ENCODE measurements at regions not wholly inside any gene's neighbourhood (a gene's known extent, or its start where the extent isn't known, plus 50 kb on each side); places are given as distances from the start of the nearest gene placed in this dataset.
A peak's percentile ranks its signal among the peaks of the same experiment; 100 is the strongest.

GRCh38 chr3:102269406-102269805, 165.4 kb upstream of the ZPLD1 start:
- Mint-ChIP-seq H3K4me3 (no peak overlapping the region), H3K36me3 (ENCODE audit: low read depth) (no peaks in the 10 kb centered on the region), H3K27me3 (ENCODE audit: low read depth, poor library complexity) (no peaks in the 10 kb centered on the region), H3K9me3 (no peaks in the 10 kb centered on the region), H3K27ac (no peak overlapping the region), H3K4me1 (no peaks in the 10 kb centered on the region)
- TF ChIP-seq CTCF (IDR thresholded peaks at IDR 0.05) = no peak
- no peak for DNase-seq

- no peak for DNase-seq
- H3K36me3 Mint-ChIP-seq (ENCODE audit: low read depth) = peaks cover 15% of the 10 kb centered on the region
- peaks cover 65% of the 10 kb centered on the region for H3K9me3 Mint-ChIP-seq
- TF ChIP-seq CTCF (IDR thresholded peaks at IDR 0.05) = no peak
- H3K4me3 Mint-ChIP-seq = no peak overlapping the region
- no peaks in the 10 kb centered on the region for H3K27me3 Mint-ChIP-seq (ENCODE audit: low read depth, poor library complexity)
- H3K4me1 Mint-ChIP-seq = peaks cover 17% of the 10 kb centered on the region
- no peak overlapping the region for H3K27ac Mint-ChIP-seq
These were observed 144.6 kb upstream of the ZPLD1 start for GRCh38 chr3:102290241-102290640.

- H3K9me3 Mint-ChIP-seq = peaks cover 28% of the 10 kb centered on the region
- H3K27me3 Mint-ChIP-seq (ENCODE audit: low read depth, poor library complexity) = no peaks in the 10 kb centered on the region
- TF ChIP-seq CTCF (IDR thresholded peaks at IDR 0.05) = no peak
- H3K4me3 Mint-ChIP-seq = no peak overlapping the region
- H3K4me1 Mint-ChIP-seq = peaks cover 36% of the 10 kb centered on the region
- peaks cover 12% of the 10 kb centered on the region for H3K36me3 Mint-ChIP-seq (ENCODE audit: low read depth)
- no peak overlapping the region for H3K27ac Mint-ChIP-seq
- DNase-seq = no peak
These were observed 139.1 kb upstream of the ZPLD1 start for GRCh38 chr3:102295756-102296155.

GRCh38 chr3:102297072-102297658, 137.7 kb upstream of the ZPLD1 start:
- no peak for DNase-seq
- H3K4me1 Mint-ChIP-seq = peaks cover 44% of the 10 kb centered on the region
- no peak overlapping the region for H3K27ac Mint-ChIP-seq
- TF ChIP-seq CTCF (IDR thresholded peaks at IDR 0.05) = no peak
- H3K27me3 Mint-ChIP-seq (ENCODE audit: low read depth, poor library complexity) = no peaks in the 10 kb centered on the region
- H3K36me3 Mint-ChIP-seq (ENCODE audit: low read depth) = peaks cover 12% of the 10 kb centered on the region
- H3K4me3 Mint-ChIP-seq = no peak overlapping the region
- peaks cover 26% of the 10 kb centered on the region for H3K9me3 Mint-ChIP-seq

- Mint-ChIP-seq H3K4me3 (no peak overlapping the region), H3K36me3 (ENCODE audit: low read depth) (peaks cover 15% of the 10 kb centered on the region), H3K9me3 (peaks cover 23% of the 10 kb centered on the region), H3K4me1 (peaks cover 52% of the 10 kb centered on the region), H3K27me3 (ENCODE audit: low read depth, poor library complexity) (no peaks in the 10 kb centered on the region), H3K27ac (peak overlapping the region; percentile 27)
- TF ChIP-seq CTCF (IDR thresholded peaks at IDR 0.05) = no peak
- no peak for DNase-seq
These were observed 135.5 kb upstream of the ZPLD1 start for GRCh38 chr3:102299125-102299877.
